Activated CD8-positive, alpha-beta T cell treated with anti-CD3 and anti-CD28 coated beads for 36 hours (primary cell): ENCODE measurements at regions not wholly inside any gene's neighbourhood (a gene's known extent, or its start where the extent isn't known, plus 50 kb on each side); places are given as distances from the start of the nearest gene placed in this dataset.

Experiments used
- ATAC-seq: fragments of 200-7000 bp; cut with Tn5 transposase; one replicate; pipeline ENCODE4 v1.10.0; 2021; ENCODE audit warnings: mild to moderate bottlenecking, moderate library complexity
- CTCF ChIA-PET: fragments of 350-600 bp; sonication (Branson Sonifier 250); formaldehyde crosslinking; loops from one replicate; lab custom pipeline; 2021; ENCODE audit warnings: antibody characterized with exemption; lab: Charles Lee
- POLR2A ChIA-PET: fragments of 350-600 bp; sonication (Branson Sonifier 250); formaldehyde crosslinking; loops from one replicate; lab custom pipeline; 2021; ENCODE audit warnings: antibody characterized with exemption; lab: Charles Lee
- DNase-seq: peaks from one replicate; pipeline ENCODE4 v3.0.0-alpha.2; 2020
- H3K27ac Mint-ChIP-seq: one replicate; pipeline ENCODE4 v1.8.0; 2021; ENCODE audit warnings: mild to moderate bottlenecking, mixed read lengths
- H3K27me3 Mint-ChIP-seq: one replicate; pipeline ENCODE4 v1.8.0; 2021; ENCODE audit warnings: mixed read lengths
- H3K36me3 Mint-ChIP-seq: one replicate; pipeline ENCODE4 v1.8.0; 2021; ENCODE audit warnings: low read depth, mixed read lengths
- H3K4me1 Mint-ChIP-seq: one replicate; pipeline ENCODE4 v1.8.0; 2021; ENCODE audit warnings: low read depth, mixed read lengths
- H3K4me3 Mint-ChIP-seq: one replicate; pipeline ENCODE4 v1.8.0; 2021; ENCODE audit warnings: mild to moderate bottlenecking, moderate library complexity, mixed read lengths
- H3K9me3 Mint-ChIP-seq: one replicate; pipeline ENCODE4 v1.8.0; 2021; ENCODE audit warnings: mixed read lengths
- intact Hi-C: fragments of 100-400 bp; cut with micrococcal nuclease; formaldehyde crosslinking; loops from one replicate; pipeline ENCODE4 v1.10.0; 2022
- TF ChIP-seq, protein P1 (sequence below): fragments of 200-600 bp; IDR thresholded peaks from one replicate; pipeline ENCODE4 v1.8.0; 2022; ENCODE audit warnings: antibody characterized with exemption, mild to moderate bottlenecking

- no peaks in the 10 kb centered on the region for H3K27me3 Mint-ChIP-seq
- no peaks in the 10 kb centered on the region for H3K9me3 Mint-ChIP-seq
- CTCF ChIA-PET = no interaction called here
- ATAC-seq (no peak), DNase-seq (no peak)
- no peak overlapping the region for H3K27ac Mint-ChIP-seq
- no peaks in the 10 kb centered on the region for H3K4me1 Mint-ChIP-seq
- intact Hi-C loops = no loop called here
- no peak overlapping the region for H3K4me3 Mint-ChIP-seq
- POLR2A ChIA-PET = no interaction called here
- TF ChIP-seq, protein P1, sequence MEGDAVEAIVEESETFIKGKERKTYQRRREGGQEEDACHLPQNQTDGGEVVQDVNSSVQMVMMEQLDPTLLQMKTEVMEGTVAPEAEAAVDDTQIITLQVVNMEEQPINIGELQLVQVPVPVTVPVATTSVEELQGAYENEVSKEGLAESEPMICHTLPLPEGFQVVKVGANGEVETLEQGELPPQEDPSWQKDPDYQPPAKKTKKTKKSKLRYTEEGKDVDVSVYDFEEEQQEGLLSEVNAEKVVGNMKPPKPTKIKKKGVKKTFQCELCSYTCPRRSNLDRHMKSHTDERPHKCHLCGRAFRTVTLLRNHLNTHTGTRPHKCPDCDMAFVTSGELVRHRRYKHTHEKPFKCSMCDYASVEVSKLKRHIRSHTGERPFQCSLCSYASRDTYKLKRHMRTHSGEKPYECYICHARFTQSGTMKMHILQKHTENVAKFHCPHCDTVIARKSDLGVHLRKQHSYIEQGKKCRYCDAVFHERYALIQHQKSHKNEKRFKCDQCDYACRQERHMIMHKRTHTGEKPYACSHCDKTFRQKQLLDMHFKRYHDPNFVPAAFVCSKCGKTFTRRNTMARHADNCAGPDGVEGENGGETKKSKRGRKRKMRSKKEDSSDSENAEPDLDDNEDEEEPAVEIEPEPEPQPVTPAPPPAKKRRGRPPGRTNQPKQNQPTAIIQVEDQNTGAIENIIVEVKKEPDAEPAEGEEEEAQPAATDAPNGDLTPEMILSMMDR = no peak
- H3K36me3 Mint-ChIP-seq = no peaks in the 10 kb centered on the region
Measured at GRCh38 chr5:125365747-125366146, 619.3 kb upstream of the ZNF608 start.

- TF ChIP-seq, protein P1 = no peak
- Mint-ChIP-seq H3K9me3 (no peaks in the 10 kb centered on the region), H3K4me1 (no peaks in the 10 kb centered on the region), H3K27me3 (no peaks in the 10 kb centered on the region), H3K4me3 (no peak overlapping the region), H3K36me3 (no peaks in the 10 kb centered on the region), H3K27ac (no peak overlapping the region)
- DNase-seq = no peak
- intact Hi-C loops = no loop called here
- ATAC-seq = no peak
- CTCF ChIA-PET = no interaction called here
- POLR2A ChIA-PET = no interaction called here
Measured at GRCh38 chr5:125367702-125368101, 621.3 kb upstream of the ZNF608 start.

- ATAC-seq (no peak), DNase-seq (no peak)
- H3K4me3 Mint-ChIP-seq = no peak overlapping the region
- TF ChIP-seq, protein P1 = no peak
- H3K27me3 Mint-ChIP-seq = no peaks in the 10 kb centered on the region
- H3K4me1 Mint-ChIP-seq = no peaks in the 10 kb centered on the region
- no peak overlapping the region for H3K27ac Mint-ChIP-seq
- intact Hi-C loops = no loop called here
- CTCF ChIA-PET = no interaction called here
- H3K36me3 Mint-ChIP-seq = no peaks in the 10 kb centered on the region
- H3K9me3 Mint-ChIP-seq = no peaks in the 10 kb centered on the region
- POLR2A ChIA-PET = no interaction called here
Measured at GRCh38 chr5:125370461-125371205, 624.2 kb upstream of the ZNF608 start.

DNA sequence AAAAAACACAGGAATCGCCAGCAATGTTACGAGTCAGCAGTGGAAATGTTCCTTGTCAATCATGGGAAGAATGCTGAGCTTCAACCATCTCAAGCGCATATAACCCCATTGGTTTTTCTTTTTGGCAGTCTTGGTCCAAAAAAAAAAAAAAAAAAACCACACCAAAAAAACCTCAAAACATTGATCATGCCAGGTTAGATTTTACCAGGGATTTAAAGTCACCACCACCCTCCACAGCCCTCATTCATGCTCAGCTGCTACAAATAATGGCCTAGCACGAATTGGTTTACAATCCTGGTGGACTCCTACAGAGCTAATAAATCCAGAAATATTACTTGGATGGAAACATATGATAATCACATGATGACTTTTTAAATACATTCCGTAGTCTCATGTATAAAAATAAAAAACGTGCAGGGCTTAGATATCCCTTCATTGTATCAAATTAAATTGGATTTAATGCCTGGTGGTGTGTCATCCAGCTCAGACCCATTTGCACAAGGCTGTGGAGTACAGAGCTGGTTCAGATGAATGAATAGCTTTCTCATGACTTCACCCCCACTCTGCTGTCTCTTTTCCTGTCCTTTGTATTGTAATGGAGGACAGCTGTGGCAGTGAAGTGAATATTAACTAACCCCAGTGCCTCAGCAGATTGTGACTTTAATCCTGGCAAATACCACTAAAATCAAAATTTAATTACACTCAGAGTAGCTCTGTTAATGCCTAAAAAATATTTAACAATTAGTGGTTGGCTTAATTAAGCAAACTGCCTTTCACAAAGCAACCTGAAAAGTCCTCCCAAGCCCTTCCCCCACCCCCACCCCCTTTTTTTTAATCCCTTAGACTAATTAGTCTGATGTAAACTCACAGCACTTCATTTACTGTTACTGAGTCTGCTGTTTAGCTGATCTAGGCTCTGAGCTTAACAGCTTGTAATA is 626.5 kb upstream of the ZNF608 start:
- H3K36me3 Mint-ChIP-seq = no peaks in the 10 kb centered on the region
- no peaks in the 10 kb centered on the region for H3K4me1 Mint-ChIP-seq
- POLR2A ChIA-PET = no interaction called here
- intact Hi-C loops = no loop called here
- no peak for ATAC-seq
- TF ChIP-seq, protein P1 = no peak
- DNase-seq = no peak
- H3K9me3 Mint-ChIP-seq = no peaks in the 10 kb centered on the region
- H3K27me3 Mint-ChIP-seq = no peaks in the 10 kb centered on the region
- H3K27ac Mint-ChIP-seq = no peak overlapping the region
- CTCF ChIA-PET = no interaction called here
- H3K4me3 Mint-ChIP-seq = no peak overlapping the region

DNA sequence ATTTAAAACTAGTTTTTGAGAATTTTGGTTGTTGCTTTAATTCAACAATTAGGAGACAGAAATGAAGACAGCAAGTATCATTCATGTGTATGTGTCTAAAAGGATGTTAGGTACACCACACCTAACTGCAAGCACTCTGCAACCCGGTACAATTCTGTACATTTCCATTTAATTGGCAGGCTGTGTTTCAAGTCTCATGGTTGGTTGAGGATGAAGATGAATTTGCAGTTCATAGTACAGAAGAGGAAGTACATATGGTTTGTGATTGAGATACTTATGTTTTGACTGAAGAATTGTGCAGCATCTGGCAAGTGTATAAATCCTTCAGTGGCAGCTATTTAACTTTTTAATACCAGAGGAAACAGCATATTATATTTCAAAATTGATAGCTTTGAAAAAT is 628.7 kb upstream of the ZNF608 start:
- CTCF ChIA-PET = no interaction called here
- intact Hi-C loops = no loop called here

More for the DNA sequence above, 628.7 kb upstream of the ZNF608 start:
- Mint-ChIP-seq H3K4me3 (no peak overlapping the region), H3K9me3 (no peaks in the 10 kb centered on the region), H3K27me3 (no peaks in the 10 kb centered on the region), H3K27ac (no peak overlapping the region), H3K4me1 (no peaks in the 10 kb centered on the region), H3K36me3 (no peaks in the 10 kb centered on the region)
- DNase-seq (no peak), ATAC-seq (no peak)
- POLR2A ChIA-PET = no interaction called here
- TF ChIP-seq, protein P1 = no peak
